Esophagus squamous epithelium (tissue), 5 donors: ENCODE measurements at regions not wholly inside any gene's neighbourhood (a gene's known extent, or its start where the extent isn't known, plus 50 kb on each side); places are given as distances from the start of the nearest gene placed in this dataset.

Source experiments
- DNase-seq: peaks from one replicate; lab custom pipeline; 2025; lab: John Stamatoyannopoulos, UW
- H3K27ac ChIP-seq, 4 donors: fragments of 200-600 bp; sonication (generic); one replicate each; pipeline ENCODE4 v1.5.1; 2016 to 2019; ENCODE audit warnings: mild to moderate bottlenecking in 1 of 4
- H3K27me3 ChIP-seq, 4 donors: fragments of 200-600 bp; sonication (generic); 1 replicate in 3 of 4; 2 replicates in 1 of 4; pipeline versions ENCODE4 v1.5.1 to v1.6.0; 2017 to 2021; ENCODE audit warnings: antibody characterized with exemption in 1 of 4
- H3K36me3 ChIP-seq, 3 donors: fragments of 200-600 bp; sonication (generic); one replicate each; pipeline ENCODE4 v1.5.1; 2016 to 2019
- H3K4me1 ChIP-seq, 3 donors: fragments of 200-600 bp; sonication (generic); one replicate each; pipeline ENCODE4 v1.5.1; 2017 to 2019
- H3K4me3 ChIP-seq, 4 donors: fragments of 200-600 bp; sonication (generic); 1 replicate in 3 of 4; 2 replicates in 1 of 4; pipeline ENCODE4 v1.5.1; 2016 to 2019; ENCODE audit warnings: mild to moderate bottlenecking in 2 of 4, moderate library complexity in 1 of 4
- H3K9me3 ChIP-seq, 3 donors: fragments of 200-600 bp; sonication (generic); one replicate each; pipeline ENCODE4 v1.5.1; 2016 to 2019
- POLR2A ChIP-seq, 4 donors: fragments of 450-650 bp; IDR thresholded peaks; one replicate each; pipeline ENCODE4 v1.6.1; 2017; ENCODE audit warnings: antibody characterized with exemption in 4 of 4, mild to moderate bottlenecking in 4 of 4, moderate library complexity in 3 of 4
- WGBS, 2 donors: methylation state at CpG; one replicate each; pipeline ENCODE4 v1.1.5; 2018; 5-methylcytosine and 5-hydroxymethylcytosine counted together
- intact Hi-C: fragments of 100-400 bp; cut with DNase I; formaldehyde crosslinking; loops from one replicate; pipeline ENCODE4 v1.15.0; 2022
- TF ChIP-seq, protein P1 (sequence below), 6 experiments: fragments of 450-650 bp in 4 of 6; fragments of 200-600 bp in 2 of 6; sonication (generic) in 2 of 6; IDR thresholded peaks; one replicate each; pipeline ENCODE4 v1.5.1; 2016 to 2019; ENCODE audit warnings: antibody characterized with exemption in 6 of 6, mild to moderate bottlenecking in 4 of 6, moderate library complexity in 4 of 6
- donor health status: DM: yes; HTN: yes; CAD: no.

DNA sequence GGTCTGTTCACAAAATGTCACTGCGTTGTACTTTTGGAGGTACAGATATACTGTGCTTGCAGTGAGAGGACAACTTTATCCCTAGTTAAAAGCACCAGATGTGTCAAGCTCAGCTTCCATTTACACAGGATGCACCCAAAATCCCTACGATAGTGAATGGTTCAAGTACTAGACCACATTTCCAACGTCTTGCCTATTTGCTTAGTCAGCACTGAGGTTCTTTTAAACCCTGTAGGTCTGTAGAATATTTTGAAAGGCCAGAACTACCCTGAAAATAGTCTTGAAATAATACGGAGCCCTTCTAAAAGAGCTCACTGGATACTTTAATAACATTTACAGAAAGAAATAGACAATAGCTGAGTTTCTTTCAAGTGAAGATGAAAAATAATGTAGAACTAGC lies 466.1 kb downstream of the FUT8 start:
- TF ChIP-seq, protein P1, sequence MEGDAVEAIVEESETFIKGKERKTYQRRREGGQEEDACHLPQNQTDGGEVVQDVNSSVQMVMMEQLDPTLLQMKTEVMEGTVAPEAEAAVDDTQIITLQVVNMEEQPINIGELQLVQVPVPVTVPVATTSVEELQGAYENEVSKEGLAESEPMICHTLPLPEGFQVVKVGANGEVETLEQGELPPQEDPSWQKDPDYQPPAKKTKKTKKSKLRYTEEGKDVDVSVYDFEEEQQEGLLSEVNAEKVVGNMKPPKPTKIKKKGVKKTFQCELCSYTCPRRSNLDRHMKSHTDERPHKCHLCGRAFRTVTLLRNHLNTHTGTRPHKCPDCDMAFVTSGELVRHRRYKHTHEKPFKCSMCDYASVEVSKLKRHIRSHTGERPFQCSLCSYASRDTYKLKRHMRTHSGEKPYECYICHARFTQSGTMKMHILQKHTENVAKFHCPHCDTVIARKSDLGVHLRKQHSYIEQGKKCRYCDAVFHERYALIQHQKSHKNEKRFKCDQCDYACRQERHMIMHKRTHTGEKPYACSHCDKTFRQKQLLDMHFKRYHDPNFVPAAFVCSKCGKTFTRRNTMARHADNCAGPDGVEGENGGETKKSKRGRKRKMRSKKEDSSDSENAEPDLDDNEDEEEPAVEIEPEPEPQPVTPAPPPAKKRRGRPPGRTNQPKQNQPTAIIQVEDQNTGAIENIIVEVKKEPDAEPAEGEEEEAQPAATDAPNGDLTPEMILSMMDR (IDR thresholded peaks at IDR 0.05): no peak
- TF ChIP-seq POLR2A (IDR thresholded peaks at IDR 0.05): no peak
- whole genome bisulfite sequencing, 2 donors: 59 to 79% methylated on average over 4 of the region's 4 CpGs
- DNase-seq: no peak
- no peaks in the 10 kb centered on the region for H3K27me3 ChIP-seq
- intact Hi-C loops: no loop called here
- no peak overlapping the region for H3K4me3 ChIP-seq
- peaks cover 0 to 6% (median 0%) of the 10 kb centered on the region in 3 donors for H3K4me1 ChIP-seq
- H3K36me3 ChIP-seq: no peaks in the 10 kb centered on the region
- H3K9me3 ChIP-seq: no peaks in the 10 kb centered on the region
- no peak overlapping the region for H3K27ac ChIP-seq

DNA sequence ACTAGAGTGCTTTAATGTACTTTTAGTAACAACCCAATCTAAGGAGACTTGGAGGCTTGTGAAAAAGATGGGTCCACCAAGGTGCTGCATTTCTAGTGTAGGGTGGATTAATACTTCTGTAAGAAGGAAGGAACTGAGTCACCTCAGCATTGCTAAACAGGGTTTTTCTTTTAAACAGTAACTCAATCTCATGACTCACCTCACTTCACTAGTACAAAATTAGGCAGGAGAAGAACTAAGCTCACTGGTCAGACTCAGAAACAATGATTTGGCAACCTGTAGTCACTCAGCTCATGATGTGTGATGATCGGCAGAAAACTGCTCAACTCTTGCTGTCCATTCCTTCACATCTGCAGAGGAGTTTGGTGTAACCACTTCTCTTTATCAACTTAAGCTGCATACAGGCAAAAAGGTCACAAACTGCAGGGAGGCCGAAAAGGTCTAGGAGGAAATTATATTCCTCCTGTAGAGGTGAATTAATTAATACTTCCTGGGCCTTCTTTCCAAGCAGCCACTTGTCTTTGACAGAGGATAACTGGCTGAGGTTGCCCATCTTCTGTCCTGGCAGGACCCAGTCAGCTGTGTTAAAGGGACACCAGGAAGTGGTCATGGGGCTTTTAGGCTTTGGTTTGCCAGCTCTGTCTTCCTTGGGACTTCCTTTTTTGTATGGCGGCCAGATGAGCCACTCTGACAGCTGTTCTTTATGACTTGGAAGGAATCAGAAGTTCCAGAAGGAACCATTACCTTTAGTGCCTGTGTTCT lies 466.9 kb downstream of the FUT8 start:
- no peak for DNase-seq
- Histone ChIP-seq H3K4me1 (peaks cover 0 to 6% (median 0%) of the 10 kb centered on the region in 3 donors), H3K27ac (no peak overlapping the region), H3K27me3 (no peaks in the 10 kb centered on the region), H3K4me3 (no peak overlapping the region), H3K9me3 (no peaks in the 10 kb centered on the region), H3K36me3 (no peaks in the 10 kb centered on the region)
- TF ChIP-seq, protein P1 (IDR thresholded peaks at IDR 0.05): no peak
- no peak for TF ChIP-seq POLR2A (IDR thresholded peaks at IDR 0.05)
- intact Hi-C loops: no loop called here
- 55 to 62% methylated on average over 3 of the region's 3 CpGs for WGBS, 2 donors

DNA sequence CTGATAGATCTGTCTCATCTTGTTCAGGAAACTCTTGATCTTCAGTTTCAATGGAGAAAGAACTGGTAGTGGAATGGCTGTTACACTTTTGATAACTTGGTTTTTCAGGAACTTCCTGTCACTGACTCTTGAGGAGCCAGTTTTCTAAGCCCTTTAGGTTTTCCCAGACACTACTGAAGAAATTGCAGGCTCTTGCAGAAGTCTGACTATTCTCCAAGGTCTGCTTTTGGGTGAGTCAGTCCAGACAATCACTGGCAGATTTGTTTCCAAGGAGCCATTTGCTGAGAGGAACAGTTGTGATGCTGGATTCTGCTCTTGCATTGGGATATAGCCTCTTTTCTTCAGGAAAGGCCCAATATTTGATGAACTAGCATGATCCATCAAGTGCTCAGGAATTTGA lies 468.0 kb downstream of the FUT8 start:
- Histone ChIP-seq H3K4me1 (peaks cover 0 to 6% (median 0%) of the 10 kb centered on the region in 3 donors), H3K27me3 (no peaks in the 10 kb centered on the region), H3K4me3 (no peak overlapping the region), H3K36me3 (no peaks in the 10 kb centered on the region), H3K9me3 (no peaks in the 10 kb centered on the region), H3K27ac (no peak overlapping the region)
- DNase-seq: no peak
- TF ChIP-seq, protein P1 (IDR thresholded peaks at IDR 0.05): no peak
- intact Hi-C loops: no loop called here

DNA sequence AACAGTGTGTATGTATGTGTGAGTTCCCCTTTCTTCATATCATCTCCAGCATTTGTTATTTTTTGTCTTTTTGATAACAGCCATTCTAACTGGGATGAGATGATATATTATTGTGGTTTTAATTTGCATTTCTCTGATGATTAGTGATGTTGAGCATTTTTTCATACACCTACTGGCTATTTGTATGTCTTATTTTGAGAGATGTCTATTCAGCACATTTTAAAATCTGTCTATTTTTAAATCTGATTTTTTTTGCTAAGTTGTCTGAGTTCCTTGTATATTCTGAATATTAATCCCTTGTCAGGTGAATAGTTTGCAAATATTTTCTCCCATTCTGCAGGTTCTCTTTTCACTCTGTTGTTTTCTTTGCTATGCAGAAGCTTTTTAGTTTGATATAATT lies 469.1 kb downstream of the FUT8 start:
- H3K4me3 ChIP-seq: no peak overlapping the region
- no peak for TF ChIP-seq POLR2A (IDR thresholded peaks at IDR 0.05)
- TF ChIP-seq, protein P1 (IDR thresholded peaks at IDR 0.05): no peak
- no peak overlapping the region for H3K27ac ChIP-seq
- H3K4me1 ChIP-seq: peaks cover 0 to 6% (median 0%) of the 10 kb centered on the region in 3 donors
- no peak for DNase-seq
- H3K27me3 ChIP-seq: no peaks in the 10 kb centered on the region
- H3K36me3 ChIP-seq: no peaks in the 10 kb centered on the region
- intact Hi-C loops: no loop called here
- no peaks in the 10 kb centered on the region for H3K9me3 ChIP-seq

DNA sequence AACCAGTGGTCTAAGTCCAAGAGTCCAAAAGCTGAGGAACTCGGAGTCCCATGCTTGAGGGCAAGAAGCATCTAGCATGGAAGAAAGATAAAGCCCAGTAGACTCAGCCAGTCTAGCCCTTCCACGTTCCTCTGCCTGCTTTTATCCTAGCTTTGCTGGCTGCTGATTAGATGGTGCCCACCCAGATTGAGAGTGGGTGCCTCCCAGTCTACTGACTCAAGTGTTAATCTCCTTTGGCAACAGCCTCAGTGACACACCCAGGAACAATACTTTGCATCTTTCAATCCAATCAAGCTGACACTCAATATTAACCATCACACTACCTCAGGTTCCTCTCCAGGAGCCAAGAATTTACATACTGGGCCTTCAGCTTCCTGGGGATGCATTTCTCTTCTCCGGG lies 476.1 kb downstream of the FUT8 start:
- intact Hi-C loops: no loop called here
- no peak for DNase-seq
- Histone ChIP-seq H3K27ac (no peak overlapping the region), H3K4me3 (no peak overlapping the region), H3K36me3 (no peaks in the 10 kb centered on the region), H3K9me3 (no peaks in the 10 kb centered on the region), H3K4me1 (no peaks in the 10 kb centered on the region), H3K27me3 (peaks cover 0 to 7% (median 0%) of the 10 kb centered on the region in 4 donors)
- WGBS, 2 donors: 33 to 68% methylated on average over 3 of the region's 3 CpGs
- TF ChIP-seq, protein P1 (IDR thresholded peaks at IDR 0.05): no peak
- no peak for TF ChIP-seq POLR2A (IDR thresholded peaks at IDR 0.05)
